Dendritic cell treated with granulocyte-macrophage colony-stimulating factor and Interleukin-4, amounts not matched to agents 40 ng/mL and 50 ng/mL, for 4 days (primary cell): ENCODE measurements at regions not wholly inside any gene's neighbourhood (a gene's known extent, or its start where the extent isn't known, plus 50 kb on each side); places are given as distances from the start of the nearest gene placed in this dataset.

ENCODE experiments used
- H3K27ac Mint-ChIP-seq: one replicate; pipeline ENCODE4 v1.8.0; 2022; ENCODE audit warnings: mild to moderate bottlenecking, mixed read lengths
- H3K27me3 Mint-ChIP-seq: one replicate; pipeline ENCODE4 v1.8.0; 2022; ENCODE audit warnings: mild to moderate bottlenecking, mixed read lengths
- H3K36me3 Mint-ChIP-seq: one replicate; pipeline ENCODE4 v1.8.0; 2022; ENCODE audit warnings: low read depth, mixed read lengths
- H3K4me1 Mint-ChIP-seq: one replicate; pipeline ENCODE4 v1.8.0; 2022; ENCODE audit warnings: low read depth, mixed read lengths
- H3K4me3 Mint-ChIP-seq: one replicate; pipeline ENCODE4 v1.8.0; 2022; ENCODE audit warnings: mild to moderate bottlenecking, moderate library complexity, mixed read lengths
- H3K9me3 Mint-ChIP-seq: one replicate; pipeline ENCODE4 v1.8.0; 2022; ENCODE audit warnings: mixed read lengths
- intact Hi-C: fragments of 100-400 bp; cut with micrococcal nuclease; formaldehyde crosslinking; loops from one replicate; pipeline ENCODE4 v1.15.0; 2022

GRCh38 chr22:48242461-48242864 is 1480.0 kb downstream of the TBC1D22A start:
- H3K4me3 Mint-ChIP-seq: no peak overlapping the region
- intact Hi-C loops: no loop called here
- peaks cover 4% of the 10 kb centered on the region for H3K27me3 Mint-ChIP-seq
- H3K9me3 Mint-ChIP-seq: no peaks in the 10 kb centered on the region
- no peak overlapping the region for H3K27ac Mint-ChIP-seq
- H3K4me1 Mint-ChIP-seq: no peaks in the 10 kb centered on the region
- H3K36me3 Mint-ChIP-seq: no peaks in the 10 kb centered on the region

GRCh38 chr22:48241658-48242057 is 1479.2 kb downstream of the TBC1D22A start:
- H3K9me3 Mint-ChIP-seq: no peaks in the 10 kb centered on the region
- no peak overlapping the region for H3K4me3 Mint-ChIP-seq
- H3K36me3 Mint-ChIP-seq: no peaks in the 10 kb centered on the region
- no peak overlapping the region for H3K27ac Mint-ChIP-seq
- H3K27me3 Mint-ChIP-seq: peaks cover 4% of the 10 kb centered on the region
- intact Hi-C loops: no loop called here
- no peaks in the 10 kb centered on the region for H3K4me1 Mint-ChIP-seq

- no peaks in the 10 kb centered on the region for H3K9me3 Mint-ChIP-seq
- no peak overlapping the region for H3K4me3 Mint-ChIP-seq
- no peak overlapping the region for H3K27ac Mint-ChIP-seq
- H3K4me1 Mint-ChIP-seq: no peaks in the 10 kb centered on the region
- peaks cover 4% of the 10 kb centered on the region for H3K27me3 Mint-ChIP-seq
- H3K36me3 Mint-ChIP-seq: no peaks in the 10 kb centered on the region
- intact Hi-C loops: no loop called here
Observed at GRCh38 chr22:48240935-48241230, 1478.4 kb downstream of the TBC1D22A start.

GRCh38 chr22:48240148-48240934 is 1477.9 kb downstream of the TBC1D22A start:
- Mint-ChIP-seq H3K4me3 (no peak overlapping the region), H3K36me3 (no peaks in the 10 kb centered on the region), H3K27me3 (peaks cover 4% of the 10 kb centered on the region), H3K4me1 (no peaks in the 10 kb centered on the region), H3K9me3 (no peaks in the 10 kb centered on the region), H3K27ac (no peak overlapping the region)
- intact Hi-C loops: no loop called here

GRCh38 chr22:48239461-48240147 is 1477.2 kb downstream of the TBC1D22A start:
- Mint-ChIP-seq H3K4me1 (no peaks in the 10 kb centered on the region), H3K4me3 (no peak overlapping the region), H3K27me3 (peaks cover 4% of the 10 kb centered on the region), H3K27ac (no peak overlapping the region), H3K36me3 (no peaks in the 10 kb centered on the region), H3K9me3 (no peaks in the 10 kb centered on the region)
- intact Hi-C loops: no loop called here

- Mint-ChIP-seq H3K4me1 (no peaks in the 10 kb centered on the region), H3K36me3 (no peaks in the 10 kb centered on the region), H3K4me3 (no peak overlapping the region), H3K9me3 (peaks cover 1% of the 10 kb centered on the region), H3K27me3 (peaks cover 4% of the 10 kb centered on the region), H3K27ac (no peak overlapping the region)
- intact Hi-C loops: no loop called here
Observed at GRCh38 chr22:48238966-48239365, 1476.5 kb downstream of the TBC1D22A start.

- H3K36me3 Mint-ChIP-seq: no peaks in the 10 kb centered on the region
- H3K4me1 Mint-ChIP-seq: no peaks in the 10 kb centered on the region
- H3K27ac Mint-ChIP-seq: no peak overlapping the region
- H3K4me3 Mint-ChIP-seq: no peak overlapping the region
- H3K27me3 Mint-ChIP-seq: peaks cover 4% of the 10 kb centered on the region
- H3K9me3 Mint-ChIP-seq: peaks cover 7% of the 10 kb centered on the region
- intact Hi-C loops: no loop called here
Observed at GRCh38 chr22:48238284-48238915, 1476.0 kb downstream of the TBC1D22A start.

GRCh38 chr22:48237466-48238283 is 1475.2 kb downstream of the TBC1D22A start:
- Mint-ChIP-seq H3K9me3 (peaks cover 14% of the 10 kb centered on the region), H3K4me3 (no peak overlapping the region), H3K27ac (no peak overlapping the region), H3K36me3 (no peaks in the 10 kb centered on the region), H3K27me3 (peaks cover 4% of the 10 kb centered on the region), H3K4me1 (no peaks in the 10 kb centered on the region)
- intact Hi-C loops: no loop called here

- Mint-ChIP-seq H3K4me1 (no peaks in the 10 kb centered on the region), H3K4me3 (no peak overlapping the region), H3K27ac (no peak overlapping the region), H3K9me3 (peaks cover 24% of the 10 kb centered on the region), H3K36me3 (no peaks in the 10 kb centered on the region), H3K27me3 (peaks cover 4% of the 10 kb centered on the region)
- intact Hi-C loops: no loop called here
Observed at GRCh38 chr22:48236261-48236660, 1473.8 kb downstream of the TBC1D22A start.

- no peaks in the 10 kb centered on the region for H3K36me3 Mint-ChIP-seq
- peaks cover 4% of the 10 kb centered on the region for H3K27me3 Mint-ChIP-seq
- H3K4me3 Mint-ChIP-seq: no peak overlapping the region
- no peak overlapping the region for H3K27ac Mint-ChIP-seq
- intact Hi-C loops: no loop called here
- no peaks in the 10 kb centered on the region for H3K4me1 Mint-ChIP-seq
- peaks cover 24% of the 10 kb centered on the region for H3K9me3 Mint-ChIP-seq
Observed at GRCh38 chr22:48235744-48236143, 1473.3 kb downstream of the TBC1D22A start.

- Mint-ChIP-seq H3K4me1 (no peaks in the 10 kb centered on the region), H3K36me3 (no peaks in the 10 kb centered on the region), H3K27me3 (no peaks in the 10 kb centered on the region), H3K4me3 (no peak overlapping the region), H3K9me3 (peaks cover 31% of the 10 kb centered on the region), H3K27ac (no peak overlapping the region)
- intact Hi-C loops: no loop called here
Observed at GRCh38 chr22:48234011-48234410, 1471.6 kb downstream of the TBC1D22A start.

- H3K27me3 Mint-ChIP-seq: no peaks in the 10 kb centered on the region
- H3K4me3 Mint-ChIP-seq: no peak overlapping the region
- no peaks in the 10 kb centered on the region for H3K4me1 Mint-ChIP-seq
- H3K27ac Mint-ChIP-seq: no peak overlapping the region
- peaks cover 31% of the 10 kb centered on the region for H3K9me3 Mint-ChIP-seq
- intact Hi-C loops: no loop called here
- no peaks in the 10 kb centered on the region for H3K36me3 Mint-ChIP-seq
Observed at GRCh38 chr22:48233586-48233985, 1471.1 kb downstream of the TBC1D22A start.

- H3K36me3 Mint-ChIP-seq: no peaks in the 10 kb centered on the region
- H3K27ac Mint-ChIP-seq: no peak overlapping the region
- no peak overlapping the region for H3K4me3 Mint-ChIP-seq
- intact Hi-C loops: no loop called here
- H3K27me3 Mint-ChIP-seq: no peaks in the 10 kb centered on the region
- H3K4me1 Mint-ChIP-seq: no peaks in the 10 kb centered on the region
- peaks cover 25% of the 10 kb centered on the region for H3K9me3 Mint-ChIP-seq
Observed at GRCh38 chr22:48228468-48228867, 1466.0 kb downstream of the TBC1D22A start.
